ENCODE measurements at regions not wholly inside any gene's neighbourhood (a gene's known extent, or its start where the extent isn't known, plus 50 kb on each side); places are given as distances from the start of the nearest gene placed in this dataset.

DNA sequence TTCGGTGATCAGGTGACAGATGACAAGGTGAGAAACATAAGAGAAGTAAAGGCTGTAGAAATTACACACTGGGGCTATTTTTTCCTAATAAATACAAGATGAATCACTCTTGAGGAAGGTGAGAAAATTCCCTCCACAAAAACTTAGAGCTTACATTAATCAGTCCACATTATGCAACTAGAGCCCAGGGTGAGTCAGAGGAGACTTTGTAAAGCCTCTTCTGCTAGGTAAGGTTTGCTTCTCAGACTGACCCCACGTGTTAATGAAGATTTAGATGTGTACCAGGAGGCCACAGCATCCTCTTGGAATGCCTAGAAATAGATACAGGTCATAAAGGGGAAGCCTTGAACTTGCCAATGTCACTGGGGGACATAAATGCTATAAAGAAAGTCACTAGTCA lies 396.0 kb upstream of the SMIM31 start:
- intact Hi-C loops (cut with DNase I, micrococcal nuclease) = no loop called here
- DNase-seq (no peak), ATAC-seq (no peak)
- no peaks in the 10 kb centered on the region for H3K9me3 ChIP-seq
- no peaks in the 10 kb centered on the region for H3K4me1 ChIP-seq (ENCODE audit: low read depth)
- H3K36me3 ChIP-seq (ENCODE audit: low read depth) = no peaks in the 10 kb centered on the region
- H3K4me3 ChIP-seq = no peak overlapping the region
- TF ChIP-seq, protein P1, sequence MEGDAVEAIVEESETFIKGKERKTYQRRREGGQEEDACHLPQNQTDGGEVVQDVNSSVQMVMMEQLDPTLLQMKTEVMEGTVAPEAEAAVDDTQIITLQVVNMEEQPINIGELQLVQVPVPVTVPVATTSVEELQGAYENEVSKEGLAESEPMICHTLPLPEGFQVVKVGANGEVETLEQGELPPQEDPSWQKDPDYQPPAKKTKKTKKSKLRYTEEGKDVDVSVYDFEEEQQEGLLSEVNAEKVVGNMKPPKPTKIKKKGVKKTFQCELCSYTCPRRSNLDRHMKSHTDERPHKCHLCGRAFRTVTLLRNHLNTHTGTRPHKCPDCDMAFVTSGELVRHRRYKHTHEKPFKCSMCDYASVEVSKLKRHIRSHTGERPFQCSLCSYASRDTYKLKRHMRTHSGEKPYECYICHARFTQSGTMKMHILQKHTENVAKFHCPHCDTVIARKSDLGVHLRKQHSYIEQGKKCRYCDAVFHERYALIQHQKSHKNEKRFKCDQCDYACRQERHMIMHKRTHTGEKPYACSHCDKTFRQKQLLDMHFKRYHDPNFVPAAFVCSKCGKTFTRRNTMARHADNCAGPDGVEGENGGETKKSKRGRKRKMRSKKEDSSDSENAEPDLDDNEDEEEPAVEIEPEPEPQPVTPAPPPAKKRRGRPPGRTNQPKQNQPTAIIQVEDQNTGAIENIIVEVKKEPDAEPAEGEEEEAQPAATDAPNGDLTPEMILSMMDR (IDR thresholded peaks at IDR 0.05) = no peak

DNA sequence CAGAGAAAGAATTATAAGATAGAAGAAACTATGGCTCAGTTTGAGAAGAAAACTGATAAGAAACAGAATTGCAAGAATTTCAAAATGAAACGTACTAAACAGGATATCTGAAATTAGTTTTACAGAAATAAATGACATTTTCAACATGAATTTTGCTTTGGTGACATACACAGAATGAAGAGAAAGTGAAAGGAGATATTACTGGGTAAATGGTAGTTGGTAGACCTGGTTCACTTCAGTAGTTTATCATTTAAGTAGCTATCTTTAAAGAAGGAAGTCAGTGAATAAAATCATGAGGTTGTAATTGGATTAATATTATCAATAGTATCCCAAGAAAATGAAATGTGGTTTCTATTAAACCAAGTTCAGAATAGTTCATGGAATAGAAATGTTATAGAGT lies 395.5 kb upstream of the SMIM31 start:
- Histone ChIP-seq H3K9me3 (no peaks in the 10 kb centered on the region), H3K4me3 (no peak overlapping the region), H3K36me3 (ENCODE audit: low read depth) (no peaks in the 10 kb centered on the region), H3K4me1 (ENCODE audit: low read depth) (no peaks in the 10 kb centered on the region)
- TF ChIP-seq, protein P1 (IDR thresholded peaks at IDR 0.05) = no peak
- no peak for ATAC-seq
- DNase-seq = no peak
- intact Hi-C loops (cut with DNase I, micrococcal nuclease) = no loop called here

DNA sequence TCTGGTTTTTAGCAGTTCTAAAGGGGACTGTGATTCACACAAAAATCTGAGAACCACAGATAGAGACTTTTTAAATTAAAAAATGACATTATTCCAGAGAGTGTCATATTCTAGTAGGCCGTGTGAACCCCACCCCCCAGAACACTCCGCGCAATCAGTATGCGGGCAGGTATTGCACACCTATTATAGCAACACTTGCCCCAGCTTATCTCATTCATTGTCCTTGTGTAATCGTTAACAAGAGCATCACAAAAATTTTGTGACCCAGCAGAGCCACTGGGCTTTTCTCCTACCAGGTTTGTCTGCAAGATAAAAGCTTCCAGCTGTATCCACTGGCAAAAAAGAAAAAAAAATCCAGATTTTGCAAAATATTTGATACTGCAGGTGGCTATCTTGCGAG lies 394.1 kb upstream of the SMIM31 start:
- intact Hi-C loops (cut with DNase I, micrococcal nuclease) = no loop called here
- DNase-seq = no peak
- Histone ChIP-seq H3K9me3 (no peaks in the 10 kb centered on the region), H3K36me3 (ENCODE audit: low read depth) (no peaks in the 10 kb centered on the region), H3K4me1 (ENCODE audit: low read depth) (no peaks in the 10 kb centered on the region), H3K4me3 (no peak overlapping the region)
- TF ChIP-seq, protein P1 (IDR thresholded peaks at IDR 0.05) = no peak
- ATAC-seq = no peak

DNA sequence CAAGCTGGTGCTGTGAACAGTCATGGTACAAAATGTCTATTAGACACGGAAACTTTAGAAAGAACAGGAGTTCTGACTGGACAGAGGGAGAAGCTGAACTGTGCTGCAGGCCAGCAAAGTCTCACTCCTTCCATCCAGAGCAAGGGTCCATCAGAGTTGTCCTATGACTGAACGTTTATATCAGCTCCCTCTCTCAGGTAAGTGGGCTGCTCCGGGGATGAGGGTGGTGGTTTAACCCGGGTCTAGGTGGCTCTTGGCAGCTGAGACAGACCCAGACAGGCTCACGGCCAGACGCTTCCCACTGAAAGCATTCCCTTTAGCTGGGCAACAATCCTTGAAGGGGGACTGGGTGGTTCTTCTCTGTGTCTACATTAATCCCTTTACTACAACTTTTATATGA lies 385.0 kb upstream of the SMIM31 start:
- no peaks in the 10 kb centered on the region for H3K36me3 ChIP-seq (ENCODE audit: low read depth)
- TF ChIP-seq, protein P1 (IDR thresholded peaks at IDR 0.05) = no peak
- no peak for DNase-seq
- H3K9me3 ChIP-seq = no peaks in the 10 kb centered on the region
- no peaks in the 10 kb centered on the region for H3K4me1 ChIP-seq (ENCODE audit: low read depth)
- intact Hi-C loops (cut with DNase I, micrococcal nuclease) = no loop called here
- no peak overlapping the region for H3K4me3 ChIP-seq
- ATAC-seq = no peak

DNA sequence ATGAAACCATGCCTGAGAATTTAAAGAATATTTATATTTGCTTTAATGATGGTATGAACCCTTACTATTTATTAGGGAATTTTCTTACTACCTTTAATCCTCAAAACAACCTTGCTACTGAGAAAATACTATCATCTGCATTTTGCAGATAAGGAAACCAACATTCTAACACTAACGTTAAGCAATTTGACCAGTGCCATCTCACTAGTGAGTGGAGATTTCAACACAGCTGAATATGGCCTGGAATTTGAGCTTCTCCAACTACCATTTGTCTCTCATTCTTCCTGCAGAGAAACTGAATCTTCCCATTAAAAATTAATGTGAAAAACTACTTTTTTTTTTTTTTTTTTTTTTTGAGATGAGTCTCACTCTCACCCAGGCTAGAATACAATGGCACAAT lies 380.9 kb upstream of the SMIM31 start:
- intact Hi-C loops (cut with DNase I, micrococcal nuclease) = no loop called here
- ATAC-seq = no peak

DNA sequence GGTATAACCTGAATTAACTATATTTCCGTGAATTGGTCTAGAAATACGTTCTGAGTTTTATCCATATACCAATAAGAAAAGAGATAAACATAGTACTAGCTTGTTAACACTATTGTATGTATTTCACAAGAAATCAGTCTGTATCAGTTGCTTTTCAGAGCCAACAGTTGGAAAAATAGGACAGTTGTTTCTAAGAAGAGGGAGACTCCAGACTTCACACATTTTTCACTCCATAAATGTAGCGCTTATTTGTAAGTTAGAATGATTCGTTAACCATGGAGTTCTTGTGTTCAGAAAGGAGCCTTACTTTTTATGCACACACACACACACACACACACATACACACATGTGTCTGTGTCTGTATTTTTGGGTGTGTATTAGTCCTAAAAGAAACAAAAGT lies 376.7 kb upstream of the SMIM31 start:
- no peak for DNase-seq
- no peak overlapping the region for H3K4me3 ChIP-seq
- no peak for ATAC-seq
- intact Hi-C loops (cut with DNase I, micrococcal nuclease) = no loop called here
- no peaks in the 10 kb centered on the region for H3K4me1 ChIP-seq (ENCODE audit: low read depth)
- H3K9me3 ChIP-seq = no peaks in the 10 kb centered on the region
- TF ChIP-seq, protein P1 (IDR thresholded peaks at IDR 0.05) = no peak
- no peaks in the 10 kb centered on the region for H3K36me3 ChIP-seq (ENCODE audit: low read depth)

More for the DNA sequence above, 380.9 kb upstream of the SMIM31 start:
- H3K9me3 ChIP-seq = no peaks in the 10 kb centered on the region
- no peaks in the 10 kb centered on the region for H3K36me3 ChIP-seq (ENCODE audit: low read depth)
- no peak overlapping the region for H3K4me3 ChIP-seq
- no peak for DNase-seq
- TF ChIP-seq, protein P1 (IDR thresholded peaks at IDR 0.05) = no peak
- no peaks in the 10 kb centered on the region for H3K4me1 ChIP-seq (ENCODE audit: low read depth)
